ENCODE measurements at regions not wholly inside any gene's neighbourhood (a gene's known extent, or its start where the extent isn't known, plus 50 kb on each side); places are given as distances from the start of the nearest gene placed in this dataset.
"Not testable (repeated sequence)": the region's sequence is repeated elsewhere in the genome, so short reads cannot be mapped to it uniquely, and the experiment has no call there.

DNA sequence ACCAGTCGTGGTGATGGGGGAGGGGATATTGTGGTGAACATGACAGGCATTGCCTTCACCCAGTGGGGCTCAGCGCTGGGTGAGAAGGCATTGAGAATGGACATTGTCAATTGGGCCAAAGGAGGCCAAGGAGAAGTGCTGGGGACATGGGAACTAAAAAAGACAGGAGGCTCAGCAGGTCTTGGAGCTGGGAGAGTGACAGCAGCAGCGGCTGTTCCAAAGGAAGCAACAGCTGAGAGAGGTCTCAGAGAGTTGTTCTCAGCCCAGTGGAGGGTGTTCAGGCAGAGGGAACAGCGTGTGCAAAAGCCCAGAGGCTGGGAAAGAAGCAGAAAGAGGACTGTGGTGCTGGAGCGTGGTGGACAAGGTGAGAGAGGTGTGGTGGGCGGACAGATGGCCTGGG, 56.6 kb upstream of the ASNS start:
- DNase-seq, result not testable (repeated sequence)

DNA sequence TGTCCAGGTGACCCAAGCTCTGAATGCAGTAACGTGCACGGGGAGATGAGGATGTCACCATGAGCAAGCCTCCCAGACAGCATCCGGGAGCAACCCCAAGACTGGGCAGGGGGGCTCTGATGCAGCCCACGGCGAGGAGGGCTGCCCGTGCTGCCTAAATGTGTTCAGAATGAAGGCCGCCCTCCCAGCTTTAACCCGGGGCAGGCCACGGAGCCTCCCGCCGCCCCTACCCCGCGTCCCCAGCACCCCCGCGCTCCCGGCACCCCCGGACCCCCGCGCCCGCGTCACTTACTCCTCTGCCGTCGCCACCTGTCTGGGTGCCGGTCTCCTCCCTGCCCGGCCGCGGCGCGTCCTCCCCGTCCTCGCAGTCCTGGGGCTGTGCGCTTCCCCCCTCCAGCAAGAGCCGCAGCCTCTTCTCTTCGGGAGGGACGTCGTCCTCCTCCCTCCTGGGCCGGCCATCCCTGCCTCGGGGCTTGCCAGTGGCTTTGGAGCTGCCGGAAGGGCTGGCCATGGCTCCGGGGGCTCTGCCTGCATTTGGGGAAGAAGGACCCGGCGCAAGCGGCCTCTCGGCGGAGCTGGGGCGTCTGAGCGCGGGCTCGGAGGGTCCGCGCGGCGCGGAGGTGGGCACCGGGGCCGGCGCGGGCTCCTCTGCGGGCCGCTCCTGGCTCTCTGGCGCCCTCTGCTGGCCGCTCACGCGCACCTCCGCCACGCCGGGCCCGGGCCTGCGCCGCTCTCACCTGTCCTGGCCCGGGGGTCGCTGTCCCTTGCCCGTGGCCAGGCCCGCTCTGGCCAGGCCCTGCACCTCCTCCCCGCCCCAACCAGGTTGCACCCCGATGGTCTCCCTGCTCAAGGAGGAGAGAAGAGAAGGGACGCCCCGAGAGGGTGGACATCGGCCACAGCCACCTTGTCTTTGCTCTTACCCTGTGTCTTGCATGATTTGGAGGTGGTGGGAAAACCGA, 55.9 kb upstream of the ASNS start:
- peak; percentile 24 for DNase-seq

Measured in EL (cell line).